GM12878 (cell line): ENCODE measurements at regions not wholly inside any gene's neighbourhood (a gene's known extent, or its start where the extent isn't known, plus 50 kb on each side); places are given as distances from the start of the nearest gene placed in this dataset.

Experiments
- E2F8 ChIP-seq: fragments of 450-650 bp; IDR thresholded peaks from 2 replicates; pipeline ENCODE4 v1.6.1; 2018; ENCODE audit warnings: mild to moderate bottlenecking, low read depth, moderate library complexity; ENCODE audit not compliant: partially characterized antibody
- FOXK2 ChIP-seq: fragments of 450-650 bp; IDR thresholded peaks from 2 replicates; pipeline ENCODE4 v1.6.1; 2017; ENCODE audit warnings: mild to moderate bottlenecking, moderate library complexity
- JUND ChIP-seq: IDR thresholded peaks from 2 replicates; pipeline ENCODE4 v1.6.1; 2012; ENCODE audit warnings: low read depth, mild to moderate bottlenecking, low read length, improper control_type of control experiment, moderate library complexity
- MXI1 ChIP-seq: fragments of 150-350 bp; IDR thresholded peaks from 2 replicates; pipeline ENCODE4 v1.6.1; 2011; ENCODE audit warnings: low read depth, mild to moderate bottlenecking, inconsistent platforms, low read length, improper control_type of control experiment
- RCOR1 ChIP-seq: conservative IDR thresholded peaks from 2 replicates; pipeline ENCODE4 v1.6.1; 2012; ENCODE audit warnings: low read depth, low read length, improper control_type of control experiment
- REST ChIP-seq: IDR thresholded peaks from 2 replicates; pipeline ENCODE4 v1.6.1; 2012; ENCODE audit warnings: mild to moderate bottlenecking, low read depth, low read length
- SIX5 ChIP-seq: IDR thresholded peaks from 2 replicates; pipeline ENCODE4 v1.6.1; 2011; ENCODE audit warnings: mild to moderate bottlenecking, low read depth, low read length, moderate library complexity; ENCODE audit not compliant: severe bottlenecking
- STAT1 ChIP-seq: fragments of 450-650 bp; conservative IDR thresholded peaks from 2 replicates; pipeline ENCODE4 v1.6.1; 2014; ENCODE audit warnings: antibody characterized with exemption, mild to moderate bottlenecking
- TCF12 ChIP-seq: IDR thresholded peaks from 2 replicates; pipeline ENCODE4 v1.6.1; 2011; ENCODE audit warnings: low read depth, mild to moderate bottlenecking, low read length
- TF ChIP-seq, protein P1 (sequence below): fragments of 450-650 bp; formaldehyde crosslinking; IDR thresholded peaks from 2 replicates; pipeline ENCODE4 v1.5.0; 2022; ENCODE audit warnings: mild to moderate bottlenecking, missing genetic modification characterization

GRCh38 chr3:178340506-178340905 lies 195.7 kb upstream of the KCNMB2 start:
- TF ChIP-seq FOXK2 (no peak), E2F8 (no peak), STAT1 (no peak), TCF12 (no peak), SIX5 (no peak), RCOR1 (no peak), MXI1 (no peak), REST (no peak), JUND (no peak)
- TF ChIP-seq, protein P1, sequence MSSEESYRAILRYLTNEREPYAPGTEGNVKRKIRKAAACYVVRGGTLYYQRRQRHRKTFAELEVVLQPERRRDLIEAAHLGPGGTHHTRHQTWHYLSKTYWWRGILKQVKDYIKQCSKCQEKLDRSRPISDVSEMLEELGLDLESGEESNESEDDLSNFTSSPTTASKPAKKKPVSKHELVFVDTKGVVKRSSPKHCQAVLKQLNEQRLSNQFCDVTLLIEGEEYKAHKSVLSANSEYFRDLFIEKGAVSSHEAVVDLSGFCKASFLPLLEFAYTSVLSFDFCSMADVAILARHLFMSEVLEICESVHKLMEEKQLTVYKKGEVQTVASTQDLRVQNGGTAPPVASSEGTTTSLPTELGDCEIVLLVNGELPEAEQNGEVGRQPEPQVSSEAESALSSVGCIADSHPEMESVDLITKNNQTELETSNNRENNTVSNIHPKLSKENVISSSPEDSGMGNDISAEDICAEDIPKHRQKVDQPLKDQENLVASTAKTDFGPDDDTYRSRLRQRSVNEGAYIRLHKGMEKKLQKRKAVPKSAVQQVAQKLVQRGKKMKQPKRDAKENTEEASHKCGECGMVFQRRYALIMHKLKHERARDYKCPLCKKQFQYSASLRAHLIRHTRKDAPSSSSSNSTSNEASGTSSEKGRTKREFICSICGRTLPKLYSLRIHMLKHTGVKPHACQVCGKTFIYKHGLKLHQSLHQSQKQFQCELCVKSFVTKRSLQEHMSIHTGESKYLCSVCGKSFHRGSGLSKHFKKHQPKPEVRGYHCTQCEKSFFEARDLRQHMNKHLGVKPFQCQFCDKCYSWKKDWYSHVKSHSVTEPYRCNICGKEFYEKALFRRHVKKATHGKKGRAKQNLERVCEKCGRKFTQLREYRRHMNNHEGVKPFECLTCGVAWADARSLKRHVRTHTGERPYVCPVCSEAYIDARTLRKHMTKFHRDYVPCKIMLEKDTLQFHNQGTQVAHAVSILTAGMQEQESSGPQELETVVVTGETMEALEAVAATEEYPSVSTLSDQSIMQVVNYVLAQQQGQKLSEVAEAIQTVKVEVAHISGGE (CRISPR knock-in tag): no peak
